Posterior vena cava (tissue), 2 donors: ENCODE measurements at regions not wholly inside any gene's neighbourhood (a gene's known extent, or its start where the extent isn't known, plus 50 kb on each side); places are given as distances from the start of the nearest gene placed in this dataset.
A peak's percentile ranks its signal among the peaks of the same experiment; 100 is the strongest.

Experiments used
- DNase-seq: peaks from one replicate; pipeline ENCODE4 v3.0.0-alpha.2; 2020; ENCODE audit warnings: low spot score
- intact Hi-C, 2 donors: fragments of 100-400 bp; cut with DNase I; formaldehyde crosslinking; loops; one replicate each; pipeline versions ENCODE4 v1.14.1 to v1.14.2; 2022 to 2023
- donor health status: DM: yes; HTN: yes; CAD: no.
- donor health status: DM: yes; HTN: yes; CAD: no.

GRCh38 chr4:7128644-7129043, 60.8 kb upstream of the GRPEL1 start:
- DNase-seq = no peak
- intact Hi-C loops = no loop called here

GRCh38 chr4:7128234-7128633, 60.4 kb upstream of the GRPEL1 start:
- intact Hi-C loops = no loop called here
- DNase-seq = no peak

GRCh38 chr4:7127576-7127975, 59.7 kb upstream of the GRPEL1 start:
- intact Hi-C loops = no loop called here
- DNase-seq = no peak

- intact Hi-C loops = no loop called here
- no peak for DNase-seq
Observed at GRCh38 chr4:7126981-7127380, 59.1 kb upstream of the GRPEL1 start.

- peak; percentile 89 for DNase-seq
- intact Hi-C loops = no loop called here
Observed at GRCh38 chr4:7124689-7125442, 57.0 kb upstream of the GRPEL1 start.

GRCh38 chr4:7121866-7122653, 54.2 kb upstream of the GRPEL1 start:
- intact Hi-C loops = loop anchor here in 1 of 2 donors (1.0 kb wide), 1 partner anchor 33 kb away; no protein-coding TSS in a partner anchor
- DNase-seq = no peak

GRCh38 chr4:7121174-7121573, 53.3 kb upstream of the GRPEL1 start:
- intact Hi-C loops = no loop called here
- DNase-seq = peak; percentile 86

- intact Hi-C loops = no loop called here
- no peak for DNase-seq
Observed at GRCh38 chr4:7120341-7120740, 52.5 kb upstream of the GRPEL1 start.

GRCh38 chr4:7118013-7118832, 50.4 kb upstream of the GRPEL1 start:
- intact Hi-C loops = no loop called here
- DNase-seq = no peak
